T-cell (primary cell): ENCODE measurements at regions not wholly inside any gene's neighbourhood (a gene's known extent, or its start where the extent isn't known, plus 50 kb on each side); places are given as distances from the start of the nearest gene placed in this dataset.

Experiments
- ATAC-seq, 4 experiments: fragments of 200-7000 bp in 3 of 4; fragments of 150-1000 bp in 1 of 4; cut with Tn5 transposase; replicated peaks in 1 of 4; 1 replicate in 3 of 4; 2 replicates in 1 of 4; pipeline ENCODE4 v1.10.0; 2021; ENCODE audit warnings: moderate library complexity in 3 of 4, mild to moderate bottlenecking in 2 of 4, moderate number of reproducible peaks in 1 of 4
- CTCF ChIA-PET, 2 donors: fragments of 300-600 bp; sonication (Branson Sonifier 250); formaldehyde crosslinking; loops; one replicate each; lab custom pipeline; 2022; ENCODE audit warnings: antibody characterized with exemption in 2 of 2; lab: Charles Lee
- POLR2A ChIA-PET, 2 donors: fragments of 300-600 bp; sonication (Branson Sonifier 250); formaldehyde crosslinking; loops; one replicate each; lab custom pipeline; 2022; ENCODE audit warnings: antibody characterized with exemption in 2 of 2; lab: Charles Lee
- DNase-seq, 35 experiments: peaks; one replicate each; pipeline versions ENCODE4 v3.0.0 to v3.0.0-alpha.2; 2013 to 2023
- H3K27ac ChIP-seq: one replicate; pipeline ENCODE4 v1.5.1; 2013; ENCODE audit warnings: low read length
- H3K27me3 ChIP-seq, 2 experiments: replicated peaks in 1 of 2; 1 replicate in 1 of 2; 2 replicates in 1 of 2; pipeline versions ENCODE4 v1.6.1 to v1.7.0; 2013; ENCODE audit warnings: low read length in 1 of 2, mixed read lengths in 1 of 2; ENCODE audit not compliant: control insufficient read depth in 2 of 2, insufficient read depth in 2 of 2; ENCODE audit errors: extremely low read depth in 1 of 2
- H3K36me3 ChIP-seq, 2 donors: 1 replicate in 1 of 2; 2 replicates in 1 of 2; pipeline versions ENCODE4 v1.6.1 to v1.7.0; 2013; ENCODE audit warnings: low read length in 1 of 2; ENCODE audit not compliant: control insufficient read depth in 2 of 2, insufficient read depth in 1 of 2; ENCODE audit errors: extremely low read depth in 1 of 2
- H3K4me1 ChIP-seq, 2 experiments: 1 replicate in 1 of 2; 2 replicates in 1 of 2; pipeline versions ENCODE4 v1.6.1 to v1.7.0; 2013; ENCODE audit warnings: low read length in 2 of 2, mixed read lengths in 1 of 2; ENCODE audit not compliant: insufficient read depth in 2 of 2, control insufficient read depth in 1 of 2; ENCODE audit errors: extremely low read depth in 1 of 2
- H3K4me3 ChIP-seq, 2 donors: 1 replicate in 1 of 2; 2 replicates in 1 of 2; pipeline versions ENCODE4 v1.5.1 to v1.7.0; 2013; ENCODE audit warnings: mild to moderate bottlenecking in 2 of 2, low read length in 1 of 2, moderate library complexity in 1 of 2; ENCODE audit not compliant: control insufficient read depth in 1 of 2; ENCODE audit errors: extremely low read depth in 1 of 2
- H3K9me3 ChIP-seq: 2 replicates; pipeline ENCODE4 v1.7.0; 2013
- H3K27ac Mint-ChIP-seq, 2 donors: one replicate each; pipeline ENCODE4 v1.8.0; 2020 to 2021; ENCODE audit warnings: mild to moderate bottlenecking in 2 of 2, mixed read lengths in 2 of 2
- H3K27me3 Mint-ChIP-seq, 2 donors: one replicate each; pipeline ENCODE4 v1.8.0; 2021 to 2022; ENCODE audit warnings: mixed read lengths in 2 of 2
- H3K36me3 Mint-ChIP-seq: one replicate; pipeline ENCODE4 v1.8.0; 2021; ENCODE audit warnings: mixed read lengths
- H3K4me1 Mint-ChIP-seq, 3 donors: one replicate each; pipeline ENCODE4 v1.8.0; 2020 to 2022; ENCODE audit warnings: mixed read lengths in 3 of 3, mild to moderate bottlenecking in 1 of 3
- H3K4me3 Mint-ChIP-seq, 3 donors: one replicate each; pipeline ENCODE4 v1.8.0; 2020 to 2022; ENCODE audit warnings: mild to moderate bottlenecking in 3 of 3, mixed read lengths in 3 of 3, moderate library complexity in 3 of 3
- H3K9me3 Mint-ChIP-seq, 3 donors: one replicate each; pipeline ENCODE4 v1.8.0; 2020 to 2022; ENCODE audit warnings: mixed read lengths in 3 of 3
- WGBS: methylation state at CpG from one replicate; pipeline ENCODE4 v1.1.5; 2013; ENCODE audit warnings: missing lambda C conversion rate; ENCODE audit not compliant: insufficient coverage; 5-methylcytosine and 5-hydroxymethylcytosine counted together

GRCh38 chr20:12353842-12354241, 436.1 kb downstream of the BTBD3 start:
- Mint-ChIP-seq H3K4me3 (no peak overlapping the region), H3K4me1 (no peaks in the 10 kb centered on the region), H3K27me3 (no peaks in the 10 kb centered on the region), H3K27ac (no peak overlapping the region), H3K36me3 (no peaks in the 10 kb centered on the region), H3K9me3 (peaks cover 5 to 13% (median 10%) of the 10 kb centered on the region in 3 donors)
- no CpG with 5 or more reads among the region's 2 CpGs for WGBS
- CTCF ChIA-PET, result no interaction called here
- H3K27me3 ChIP-seq, result no peaks in the 10 kb centered on the region
- no peak overlapping the region for H3K27ac ChIP-seq
- no peaks in the 10 kb centered on the region for H3K4me1 ChIP-seq
- H3K9me3 ChIP-seq, result no peaks in the 10 kb centered on the region
- ATAC-seq (no peak), DNase-seq (no peak)
- no peaks in the 10 kb centered on the region for H3K36me3 ChIP-seq
- POLR2A ChIA-PET, result no interaction called here
- no peak overlapping the region for H3K4me3 ChIP-seq

GRCh38 chr20:12354725-12355124, 437.0 kb downstream of the BTBD3 start:
- 11% methylated on average over 1 of the region's 1 CpG for WGBS
- Mint-ChIP-seq H3K27me3 (no peaks in the 10 kb centered on the region), H3K9me3 (peaks cover 5 to 16% (median 7%) of the 10 kb centered on the region in 3 donors), H3K4me1 (no peaks in the 10 kb centered on the region), H3K27ac (no peak overlapping the region), H3K4me3 (no peak overlapping the region), H3K36me3 (no peaks in the 10 kb centered on the region)
- ChIA-PET POLR2A (no interaction called here), CTCF (no interaction called here)
- H3K4me1 ChIP-seq, result no peaks in the 10 kb centered on the region
- no peak for ATAC-seq
- H3K4me3 ChIP-seq, result no peak overlapping the region
- no peaks in the 10 kb centered on the region for H3K36me3 ChIP-seq
- no peak for DNase-seq
- H3K27me3 ChIP-seq, result no peaks in the 10 kb centered on the region
- no peak overlapping the region for H3K27ac ChIP-seq
- no peaks in the 10 kb centered on the region for H3K9me3 ChIP-seq

GRCh38 chr20:12355185-12355584, 437.5 kb downstream of the BTBD3 start:
- Mint-ChIP-seq H3K27ac (no peak overlapping the region), H3K9me3 (peaks cover 4 to 16% (median 5%) of the 10 kb centered on the region in 3 donors), H3K4me1 (no peaks in the 10 kb centered on the region), H3K4me3 (no peak overlapping the region), H3K27me3 (no peaks in the 10 kb centered on the region), H3K36me3 (no peaks in the 10 kb centered on the region)
- ATAC-seq (no peak), DNase-seq (no peak)
- no CpG with 5 or more reads among the region's 1 CpG for WGBS
- ChIA-PET CTCF (no interaction called here), POLR2A (no interaction called here)
- Histone ChIP-seq H3K36me3 (no peaks in the 10 kb centered on the region), H3K4me3 (no peak overlapping the region), H3K27me3 (no peaks in the 10 kb centered on the region), H3K27ac (no peak overlapping the region), H3K9me3 (no peaks in the 10 kb centered on the region), H3K4me1 (no peaks in the 10 kb centered on the region)

- POLR2A ChIA-PET, result no interaction called here
- H3K4me1 ChIP-seq, result no peaks in the 10 kb centered on the region
Measured at GRCh38 chr20:12358006-12358654, 440.4 kb downstream of the BTBD3 start.

GRCh38 chr20:12358655-12359009, 440.9 kb downstream of the BTBD3 start:
- H3K4me3 Mint-ChIP-seq, result no peak overlapping the region
- Histone ChIP-seq H3K36me3 (no peaks in the 10 kb centered on the region), H3K4me3 (no peak overlapping the region), H3K27ac (no peak overlapping the region), H3K4me1 (no peaks in the 10 kb centered on the region), H3K9me3 (no peaks in the 10 kb centered on the region), H3K27me3 (no peaks in the 10 kb centered on the region)
- no peaks in the 10 kb centered on the region for H3K36me3 Mint-ChIP-seq
- H3K27me3 Mint-ChIP-seq, result no peaks in the 10 kb centered on the region
- WGBS, result no CpG with 5 or more reads among the region's 2 CpGs
- DNase-seq, result no peak
- peaks cover 5 to 15% (median 5%) of the 10 kb centered on the region in 3 donors for H3K9me3 Mint-ChIP-seq
- POLR2A ChIA-PET, result interaction anchor here in 1 of 2 donors (0.6 kb wide), 1 partner anchor 25 kb away, joined by 3 read pairs; no protein-coding TSS in a partner anchor
- no peak overlapping the region for H3K27ac Mint-ChIP-seq
- CTCF ChIA-PET, result no interaction called here
- ATAC-seq, result no peak
- H3K4me1 Mint-ChIP-seq, result no peaks in the 10 kb centered on the region

More at GRCh38 chr20:12358006-12358654, 440.4 kb downstream of the BTBD3 start:
- no peak overlapping the region for H3K4me3 Mint-ChIP-seq
- no peaks in the 10 kb centered on the region for H3K27me3 ChIP-seq
- H3K9me3 ChIP-seq, result no peaks in the 10 kb centered on the region
- H3K27ac Mint-ChIP-seq, result no peak overlapping the region
- no peak overlapping the region for H3K4me3 ChIP-seq
- CTCF ChIA-PET, result no interaction called here
- no peaks in the 10 kb centered on the region for H3K4me1 Mint-ChIP-seq
- DNase-seq, result no peak
- H3K36me3 ChIP-seq, result no peaks in the 10 kb centered on the region
- H3K9me3 Mint-ChIP-seq, result peaks cover 3 to 16% (median 4%) of the 10 kb centered on the region in 3 donors
- no peaks in the 10 kb centered on the region for H3K27me3 Mint-ChIP-seq
- no peaks in the 10 kb centered on the region for H3K36me3 Mint-ChIP-seq
- 93% methylated on average over 3 of the region's 4 CpGs for WGBS
- no peak for ATAC-seq
- H3K27ac ChIP-seq, result no peak overlapping the region

GRCh38 chr20:12371990-12372389, 454.3 kb downstream of the BTBD3 start:
- ChIA-PET POLR2A (no interaction called here), CTCF (no interaction called here)
- no CpG with 5 or more reads among the region's 1 CpG for WGBS
- no peaks in the 10 kb centered on the region for H3K36me3 ChIP-seq
- H3K27me3 ChIP-seq, result no peaks in the 10 kb centered on the region
- Mint-ChIP-seq H3K4me1 (no peaks in the 10 kb centered on the region), H3K27me3 (no peaks in the 10 kb centered on the region), H3K9me3 (peaks cover 6 to 29% (median 12%) of the 10 kb centered on the region in 3 donors), H3K27ac (no peak overlapping the region), H3K36me3 (no peaks in the 10 kb centered on the region), H3K4me3 (no peak overlapping the region)
- no peaks in the 10 kb centered on the region for H3K4me1 ChIP-seq
- H3K4me3 ChIP-seq, result no peak overlapping the region
- ATAC-seq, result no peak
- no peak for DNase-seq
- no peak overlapping the region for H3K27ac ChIP-seq
- H3K9me3 ChIP-seq, result no peaks in the 10 kb centered on the region

- H3K4me3 Mint-ChIP-seq, result no peak overlapping the region
- Histone ChIP-seq H3K4me3 (no peak overlapping the region), H3K36me3 (no peaks in the 10 kb centered on the region), H3K9me3 (no peaks in the 10 kb centered on the region), H3K27ac (no peak overlapping the region), H3K27me3 (no peaks in the 10 kb centered on the region), H3K4me1 (no peaks in the 10 kb centered on the region)
- no peak overlapping the region for H3K27ac Mint-ChIP-seq
- DNase-seq (no peak), ATAC-seq (no peak)
- H3K36me3 Mint-ChIP-seq, result no peaks in the 10 kb centered on the region
- H3K9me3 Mint-ChIP-seq, result peaks cover 6 to 29% (median 12%) of the 10 kb centered on the region in 3 donors
- no peaks in the 10 kb centered on the region for H3K27me3 Mint-ChIP-seq
- 100% methylated on average over 1 of the region's 1 CpG for WGBS
- no peaks in the 10 kb centered on the region for H3K4me1 Mint-ChIP-seq
- ChIA-PET POLR2A (no interaction called here), CTCF (no interaction called here)
Measured at GRCh38 chr20:12372557-12372956, 454.9 kb downstream of the BTBD3 start.
